Kidney glomerular epithelial cell (primary cell): ENCODE measurements at regions not wholly inside any gene's neighbourhood (a gene's known extent, or its start where the extent isn't known, plus 50 kb on each side); places are given as distances from the start of the nearest gene placed in this dataset.
"Not testable (repeated sequence)": the region's sequence is repeated elsewhere in the genome, so short reads cannot be mapped to it uniquely, and the experiment has no call there.

Source experiments
- DNase-seq: peaks from one replicate; lab custom pipeline; 2025; lab: John Stamatoyannopoulos, UW

DNA sequence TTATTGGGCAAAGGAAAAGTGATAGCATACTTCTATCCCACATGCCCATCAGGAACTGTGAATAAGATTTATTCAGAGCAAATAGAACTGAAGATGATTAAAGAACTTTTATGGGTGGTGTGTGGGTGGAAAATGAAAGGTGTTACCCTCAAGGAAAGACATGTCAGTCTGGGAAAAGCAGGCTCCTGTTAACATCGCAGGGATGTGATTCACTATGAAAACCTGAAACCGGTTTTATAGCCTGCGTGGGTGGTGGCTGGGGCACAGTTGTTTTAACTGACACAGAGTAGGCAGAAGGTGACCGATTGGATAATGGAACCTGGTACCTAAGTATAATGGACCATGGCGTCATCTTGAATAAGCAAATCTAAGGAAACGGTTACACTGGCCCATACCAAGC, 61.3 kb upstream of the CASK start:
- peak; percentile 61 for DNase-seq

GRCh38 chrX:41982953-41983352, 59.6 kb upstream of the CASK start:
- no peak for DNase-seq

- no peak for DNase-seq
These were observed 58.2 kb upstream of the CASK start for GRCh38 chrX:41981481-41982013.

- not testable (repeated sequence) for DNase-seq
These were observed 51.3 kb upstream of the CASK start for GRCh38 chrX:41974677-41975076.

GRCh38 chrX:41973208-41973607, 49.9 kb upstream of the CASK start:
- no peak for DNase-seq
